HCT116 (cell line): ENCODE measurements at regions not wholly inside any gene's neighbourhood (a gene's known extent, or its start where the extent isn't known, plus 50 kb on each side); places are given as distances from the start of the nearest gene placed in this dataset.

ENCODE experiments used
- ATAC-seq: fragments of 200-7000 bp; cut with Tn5 transposase; 2 replicates; pipeline ENCODE4 v1.9.1; 2020; ENCODE audit warnings: mild to moderate bottlenecking, moderate library complexity
- BruUV-seq: library from RNA; stranded (reverse); fragments of 400-500 nt; replicated peaks from 2 replicates; lab custom pipeline; 2021; lab: Mats Ljungman, UMichigan
- CTCF ChIA-PET: fragments of 300-600 bp; sonication (Branson Sonifier 250); formaldehyde crosslinking; loops from one replicate; lab custom pipeline; 2021; ENCODE audit warnings: antibody characterized with exemption; lab: Charles Lee
- POLR2A ChIA-PET: fragments of 300-600, 350-600 bp; sonication (Branson Sonifier 250); formaldehyde crosslinking; loops from one replicate; lab custom pipeline; 2021; ENCODE audit warnings: antibody characterized with exemption; lab: Charles Lee
- RAD21 ChIA-PET, 2 experiments: fragments of 300-600 bp; sonication (Branson Sonifier 250); formaldehyde crosslinking; loops; one replicate each; lab custom pipeline; 2023; ENCODE audit warnings: low total read pairs in 2 of 2; ENCODE audit not compliant: uncharacterized antibody in 2 of 2, unreplicated experiment in 2 of 2, low non-redundant PET in 1 of 2; lab: Charles Lee
- DNase-seq: peaks from one replicate; pipeline ENCODE4 v3.0.0-alpha.2; 2010; ENCODE audit warnings: low read depth, low spot score
- H2AFZ ChIP-seq: fragments of 200-600 bp; shearing (Covaris generic), sonication (generic); 2 replicates; pipeline ENCODE4 v1.6.1; 2017; ENCODE audit warnings: low read depth, mixed run types, mixed read lengths, antibody characterized with exemption, low read length; ENCODE audit not compliant: poor library complexity, severe bottlenecking
- H3K27ac ChIP-seq: 2 replicates; pipeline ENCODE4 v1.5.1; 2012; ENCODE audit warnings: low read depth, low read length
- H3K27me3 ChIP-seq: fragments of 200-600 bp; sonication (generic); 2 replicates; pipeline ENCODE4 v1.6.1; 2016; ENCODE audit warnings: mixed run types, low read length, mixed read lengths; ENCODE audit not compliant: insufficient read depth
- H3K36me3 ChIP-seq, 2 experiments: fragments of 200-500 bp in 1 of 2; fragments of 200-600 bp in 1 of 2; sonication (Bioruptor generic) in 1 of 2; sonication (generic) in 1 of 2; 2 replicates each; pipeline versions ENCODE4 v1.5.1 to v1.6.1; 2014 to 2016; ENCODE audit warnings: low read length in 2 of 2, inconsistent platforms in 1 of 2, mixed read lengths in 1 of 2, mixed run types in 1 of 2; ENCODE audit not compliant: insufficient read depth in 2 of 2, control insufficient read depth in 1 of 2
- H3K4me1 ChIP-seq, 2 experiments: fragments of 200-600 bp in 1 of 2; sonication (generic) in 1 of 2; 2 replicates each; pipeline versions ENCODE4 v1.5.1 to v1.6.1; 2012 to 2017; ENCODE audit warnings: low read length in 2 of 2, inconsistent platforms in 1 of 2, mild to moderate bottlenecking in 1 of 2, mixed read lengths in 1 of 2, mixed run types in 1 of 2, moderate library complexity in 1 of 2; ENCODE audit not compliant: insufficient read depth in 2 of 2, control insufficient read depth in 1 of 2
- H3K4me2 ChIP-seq: fragments of 200-600 bp; sonication (generic); 2 replicates; pipeline ENCODE4 v1.6.1; 2017; ENCODE audit warnings: mixed run types, low read length, mixed read lengths
- H3K4me3 ChIP-seq, 2 experiments: fragments of 200-600 bp in 1 of 2; sonication (generic) in 1 of 2; replicated peaks in 1 of 2; 2 replicates each; pipeline ENCODE4 v1.5.1; 2011 to 2016; ENCODE audit warnings: low read length in 2 of 2, control low read depth in 1 of 2, low read depth in 1 of 2, mild to moderate bottlenecking in 1 of 2, mixed read lengths in 1 of 2, mixed run types in 1 of 2
- H3K79me2 ChIP-seq: fragments of 200-600 bp; sonication (generic); 2 replicates; pipeline ENCODE4 v1.6.1; 2017; ENCODE audit warnings: mild to moderate bottlenecking, mixed run types, low read length, moderate library complexity, mixed read lengths; ENCODE audit not compliant: insufficient read depth
- H3K9ac ChIP-seq: fragments of 200-600 bp; sonication (generic); 2 replicates; pipeline ENCODE4 v1.6.1; 2016; ENCODE audit warnings: low read length, mixed read lengths
- H3K9me2 ChIP-seq: fragments of 200-600 bp; sonication (generic), shearing (Covaris generic); 2 replicates; pipeline ENCODE4 v1.6.1; 2017; ENCODE audit warnings: mixed run types, mild to moderate bottlenecking, moderate library complexity; ENCODE audit not compliant: insufficient read depth
- H3K9me3 ChIP-seq, 2 experiments: fragments of 200-500 bp in 1 of 2; fragments of 200-600 bp in 1 of 2; sonication (Bioruptor generic) in 1 of 2; sonication (generic) in 1 of 2; 2 replicates each; pipeline ENCODE4 v1.6.1; 2014 to 2017; ENCODE audit warnings: low read length in 2 of 2, mixed read lengths in 2 of 2, inconsistent platforms in 1 of 2, low read depth in 1 of 2, mild to moderate bottlenecking in 1 of 2, mixed run types in 1 of 2, moderate library complexity in 1 of 2; ENCODE audit not compliant: control insufficient read depth in 1 of 2, insufficient read depth in 1 of 2
- H4K20me1 ChIP-seq: fragments of 200-600 bp; sonication (generic), shearing (Covaris generic); 2 replicates; pipeline ENCODE4 v1.6.1; 2017; ENCODE audit warnings: mixed run types, mild to moderate bottlenecking, moderate library complexity; ENCODE audit not compliant: insufficient read depth
- ELF1 ChIP-seq: IDR thresholded peaks from 2 replicates; pipeline ENCODE4 v1.6.1; 2012; ENCODE audit warnings: low read depth, borderline replicate concordance
- EZH2 ChIP-seq: fragments of 200-600 bp; sonication (generic); IDR thresholded peaks from 2 replicates; pipeline ENCODE4 v1.6.1; 2017; ENCODE audit warnings: antibody characterized with exemption, mixed run types
- JUND ChIP-seq: IDR thresholded peaks from 2 replicates; pipeline ENCODE4 v1.6.1; 2012
- POLR2A ChIP-seq: IDR thresholded peaks from 2 replicates; pipeline ENCODE4 v1.7.0; 2011; ENCODE audit warnings: borderline replicate concordance; ENCODE audit not compliant: insufficient read depth, insufficient read length; ENCODE audit errors: extremely low read depth
- POLR2AphosphoS5 ChIP-seq: IDR thresholded peaks from 2 replicates; pipeline ENCODE4 v1.6.1; 2011; ENCODE audit warnings: mild to moderate bottlenecking, low read depth, low read length, moderate library complexity
- RAD21 ChIP-seq: IDR thresholded peaks from 2 replicates; pipeline ENCODE4 v1.6.1; 2012; ENCODE audit warnings: low read depth, mild to moderate bottlenecking
- SIN3A ChIP-seq: IDR thresholded peaks from 2 replicates; pipeline ENCODE4 v1.6.1; 2012; ENCODE audit warnings: low read depth
- SP1 ChIP-seq: IDR thresholded peaks from 2 replicates; pipeline ENCODE4 v1.6.1; 2012; ENCODE audit warnings: low read depth
- TCF7L2 ChIP-seq: IDR thresholded peaks from 2 replicates; pipeline ENCODE4 v1.7.0; 2011; ENCODE audit warnings: borderline replicate concordance, inconsistent platforms; ENCODE audit not compliant: insufficient read depth, insufficient read length; ENCODE audit errors: extremely low read depth
- ZNF274 ChIP-seq: fragments of 200-500 bp; sonication (Bioruptor generic); IDR thresholded peaks from 2 replicates; pipeline ENCODE4 v1.6.1; 2014; ENCODE audit warnings: mild to moderate bottlenecking, low read depth, low read length, inconsistent platforms
- intact Hi-C: fragments of 100-400 bp; cut with micrococcal nuclease; formaldehyde crosslinking; loops from 2 replicates; pipeline ENCODE4 v1.10.0; 2022
- TF ChIP-seq, protein P1 (sequence below), 3 experiments: fragments of 200-600 bp in 1 of 3; sonication (generic) in 1 of 3; IDR thresholded peaks in 2 of 3; conservative IDR thresholded peaks in 1 of 3; 2 replicates each; pipeline ENCODE4 v1.5.1; 2012 to 2017; ENCODE audit warnings: low read depth in 2 of 3, low read length in 2 of 3, antibody characterized with exemption in 1 of 3, borderline replicate concordance in 1 of 3, control low read depth in 1 of 3, mild to moderate bottlenecking in 1 of 3, mixed read lengths in 1 of 3, mixed run types in 1 of 3, moderate library complexity in 1 of 3; ENCODE audit not compliant: insufficient read depth in 1 of 3
- TF ChIP-seq, protein P2 (sequence below): IDR thresholded peaks from 2 replicates; pipeline ENCODE4 v1.6.1; 2011; ENCODE audit warnings: mild to moderate bottlenecking, low read length, moderate library complexity; ENCODE audit not compliant: insufficient replicate concordance; ENCODE audit errors: extremely low read depth
- TF ChIP-seq, protein P3 (sequence below): IDR thresholded peaks from 2 replicates; pipeline ENCODE4 v1.6.1; 2012
- TF ChIP-seq, protein P4 (sequence below): IDR thresholded peaks from 2 replicates; pipeline ENCODE4 v1.6.1; 2012

DNA sequence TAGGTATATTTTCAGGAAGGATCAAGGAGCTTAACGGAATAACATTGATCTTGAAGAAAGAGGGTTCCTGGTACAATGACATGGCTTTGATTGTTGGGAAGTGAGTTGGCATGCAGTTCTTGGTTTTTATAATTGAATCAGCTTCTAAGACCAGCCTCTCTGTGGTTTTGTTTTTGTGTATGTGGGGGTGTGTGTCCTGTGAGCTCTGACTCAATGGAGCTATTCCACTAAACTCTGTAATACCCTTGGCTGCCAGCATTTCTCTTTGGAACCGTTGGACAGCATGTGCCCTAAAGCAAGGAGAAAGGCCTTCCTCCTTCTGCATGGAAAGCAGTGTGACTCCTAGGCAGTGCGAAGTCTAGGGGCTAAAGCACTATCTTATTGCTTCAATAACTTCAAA, 124.8 kb downstream of the EDEM1 start (continued):
- TF ChIP-seq, protein P1, sequence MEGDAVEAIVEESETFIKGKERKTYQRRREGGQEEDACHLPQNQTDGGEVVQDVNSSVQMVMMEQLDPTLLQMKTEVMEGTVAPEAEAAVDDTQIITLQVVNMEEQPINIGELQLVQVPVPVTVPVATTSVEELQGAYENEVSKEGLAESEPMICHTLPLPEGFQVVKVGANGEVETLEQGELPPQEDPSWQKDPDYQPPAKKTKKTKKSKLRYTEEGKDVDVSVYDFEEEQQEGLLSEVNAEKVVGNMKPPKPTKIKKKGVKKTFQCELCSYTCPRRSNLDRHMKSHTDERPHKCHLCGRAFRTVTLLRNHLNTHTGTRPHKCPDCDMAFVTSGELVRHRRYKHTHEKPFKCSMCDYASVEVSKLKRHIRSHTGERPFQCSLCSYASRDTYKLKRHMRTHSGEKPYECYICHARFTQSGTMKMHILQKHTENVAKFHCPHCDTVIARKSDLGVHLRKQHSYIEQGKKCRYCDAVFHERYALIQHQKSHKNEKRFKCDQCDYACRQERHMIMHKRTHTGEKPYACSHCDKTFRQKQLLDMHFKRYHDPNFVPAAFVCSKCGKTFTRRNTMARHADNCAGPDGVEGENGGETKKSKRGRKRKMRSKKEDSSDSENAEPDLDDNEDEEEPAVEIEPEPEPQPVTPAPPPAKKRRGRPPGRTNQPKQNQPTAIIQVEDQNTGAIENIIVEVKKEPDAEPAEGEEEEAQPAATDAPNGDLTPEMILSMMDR (IDR thresholded peaks at IDR 0.05 in 2 of 3, conservative IDR thresholded peaks at IDR 0.05 in 1 of 3; ENCODE audit: borderline replicate concordance in 1 of 3, insufficient read depth in 1 of 3, low read depth in 2 of 3, low read length in 2 of 3) = no peak
- TF ChIP-seq ZNF274 (no peak), JUND (no peak)
- TF ChIP-seq, protein P2, sequence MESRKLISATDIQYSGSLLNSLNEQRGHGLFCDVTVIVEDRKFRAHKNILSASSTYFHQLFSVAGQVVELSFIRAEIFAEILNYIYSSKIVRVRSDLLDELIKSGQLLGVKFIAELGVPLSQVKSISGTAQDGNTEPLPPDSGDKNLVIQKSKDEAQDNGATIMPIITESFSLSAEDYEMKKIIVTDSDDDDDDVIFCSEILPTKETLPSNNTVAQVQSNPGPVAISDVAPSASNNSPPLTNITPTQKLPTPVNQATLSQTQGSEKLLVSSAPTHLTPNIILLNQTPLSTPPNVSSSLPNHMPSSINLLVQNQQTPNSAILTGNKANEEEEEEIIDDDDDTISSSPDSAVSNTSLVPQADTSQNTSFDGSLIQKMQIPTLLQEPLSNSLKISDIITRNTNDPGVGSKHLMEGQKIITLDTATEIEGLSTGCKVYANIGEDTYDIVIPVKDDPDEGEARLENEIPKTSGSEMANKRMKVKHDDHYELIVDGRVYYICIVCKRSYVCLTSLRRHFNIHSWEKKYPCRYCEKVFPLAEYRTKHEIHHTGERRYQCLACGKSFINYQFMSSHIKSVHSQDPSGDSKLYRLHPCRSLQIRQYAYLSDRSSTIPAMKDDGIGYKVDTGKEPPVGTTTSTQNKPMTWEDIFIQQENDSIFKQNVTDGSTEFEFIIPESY = no peak
- TF ChIP-seq, protein P3, sequence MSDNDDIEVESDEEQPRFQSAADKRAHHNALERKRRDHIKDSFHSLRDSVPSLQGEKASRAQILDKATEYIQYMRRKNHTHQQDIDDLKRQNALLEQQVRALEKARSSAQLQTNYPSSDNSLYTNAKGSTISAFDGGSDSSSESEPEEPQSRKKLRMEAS = no peak

- CTCF ChIA-PET = no interaction called here
- POLR2A ChIA-PET = no interaction called here
- TF ChIP-seq EZH2 = no peak
- no peak for TF ChIP-seq POLR2A
- no peak for TF ChIP-seq RAD21
- no peak for TF ChIP-seq SIN3A
- TF ChIP-seq, protein P3 = no peak
- no peak for TF ChIP-seq TCF7L2
- TF ChIP-seq, protein P4, sequence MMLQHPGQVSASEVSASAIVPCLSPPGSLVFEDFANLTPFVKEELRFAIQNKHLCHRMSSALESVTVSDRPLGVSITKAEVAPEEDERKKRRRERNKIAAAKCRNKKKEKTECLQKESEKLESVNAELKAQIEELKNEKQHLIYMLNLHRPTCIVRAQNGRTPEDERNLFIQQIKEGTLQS = no peak
- TF ChIP-seq, protein P1 (IDR thresholded peaks at IDR 0.05 in 2 of 3, conservative IDR thresholded peaks at IDR 0.05 in 1 of 3; ENCODE audit: borderline replicate concordance in 1 of 3, insufficient read depth in 1 of 3, low read depth in 2 of 3, low read length in 2 of 3) = no peak
- no peak for TF ChIP-seq ZNF274
- TF ChIP-seq JUND = no peak
- no peak for TF ChIP-seq POLR2AphosphoS5
- no peak for TF ChIP-seq ELF1
- TF ChIP-seq SP1 = no peak
Measured at GRCh38 chr3:5314897-5315296, 127.4 kb downstream of the EDEM1 start.

More at GRCh38 chr3:5314897-5315296, 127.4 kb downstream of the EDEM1 start:
- H3K9ac ChIP-seq = no peak overlapping the region
- H3K4me2 ChIP-seq = no peak overlapping the region
- H3K27ac ChIP-seq = no peak overlapping the region
- ATAC-seq = no peak
- RAD21 ChIA-PET = no interaction called here
- no peaks in the 10 kb centered on the region for H3K4me1 ChIP-seq
- no peak for DNase-seq
- H3K4me3 ChIP-seq = no peak overlapping the region
- H2AFZ ChIP-seq = no peak overlapping the region
- no peaks in the 10 kb centered on the region for H3K9me2 ChIP-seq
- H3K36me3 ChIP-seq = no peaks in the 10 kb centered on the region
- no peaks in the 10 kb centered on the region for H3K27me3 ChIP-seq
- BruUV-seq = no TSS peak
- intact Hi-C loops = no loop called here
- no peaks in the 10 kb centered on the region for H3K79me2 ChIP-seq
- H3K9me3 ChIP-seq = no peaks in the 10 kb centered on the region
- H4K20me1 ChIP-seq = no peaks in the 10 kb centered on the region
